ENCODE measurements at regions not wholly inside any gene's neighbourhood (a gene's known extent, or its start where the extent isn't known, plus 50 kb on each side); places are given as distances from the start of the nearest gene placed in this dataset.

DNA sequence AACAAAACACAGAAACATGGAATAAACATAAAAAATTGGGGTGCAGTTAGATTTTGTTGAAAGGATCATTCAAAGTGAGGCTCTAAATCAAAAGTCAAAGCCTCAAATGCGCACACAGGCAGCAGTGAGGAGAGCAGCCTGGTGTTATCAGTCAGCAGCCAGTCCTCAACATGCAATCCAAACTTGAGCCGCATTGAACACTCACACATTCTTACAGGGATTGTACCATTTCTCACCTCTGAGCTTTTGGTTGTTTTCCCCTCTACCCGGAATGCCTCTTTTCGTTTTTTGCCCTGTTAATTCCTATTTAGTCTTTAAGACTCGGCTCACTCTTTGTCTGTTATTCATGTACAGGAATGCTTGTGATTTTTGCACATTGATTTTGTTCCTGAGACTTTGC is 81.1 kb upstream of the PUM3 start:
- H3K9me2 ChIP-seq: no peaks in the 10 kb centered on the region
- no peak overlapping the region for H2AFZ ChIP-seq (ENCODE audit: low read depth)
- no peaks in the 10 kb centered on the region for H3F3A ChIP-seq (replicated peaks; ENCODE audit: insufficient read depth)
- CTCF ChIA-PET: no interaction called here
- no peaks in the 10 kb centered on the region for H3K79me2 ChIP-seq (ENCODE audit: insufficient read depth)
- TF ChIP-seq ELF1 (IDR thresholded peaks at IDR 0.05) (no peak), GABPA (IDR thresholded peaks at IDR 0.05; ENCODE audit: low read depth) (no peak), NRF1 (IDR thresholded peaks at IDR 0.05; ENCODE audit: low read depth, low read length) (no peak), TCF12 (IDR thresholded peaks at IDR 0.05) (no peak), TEAD4 (IDR thresholded peaks at IDR 0.05; ENCODE audit: borderline replicate concordance, insufficient read depth) (no peak), TAF1 (IDR thresholded peaks at IDR 0.05; ENCODE audit: borderline replicate concordance, low read depth, low read length) (no peak), FOXJ3 (CRISPR knock-in tag; IDR thresholded peaks at IDR 0.05) (no peak), NFIC (IDR thresholded peaks at IDR 0.05; ENCODE audit: borderline replicate concordance) (no peak)
- TF ChIP-seq, protein P1, sequence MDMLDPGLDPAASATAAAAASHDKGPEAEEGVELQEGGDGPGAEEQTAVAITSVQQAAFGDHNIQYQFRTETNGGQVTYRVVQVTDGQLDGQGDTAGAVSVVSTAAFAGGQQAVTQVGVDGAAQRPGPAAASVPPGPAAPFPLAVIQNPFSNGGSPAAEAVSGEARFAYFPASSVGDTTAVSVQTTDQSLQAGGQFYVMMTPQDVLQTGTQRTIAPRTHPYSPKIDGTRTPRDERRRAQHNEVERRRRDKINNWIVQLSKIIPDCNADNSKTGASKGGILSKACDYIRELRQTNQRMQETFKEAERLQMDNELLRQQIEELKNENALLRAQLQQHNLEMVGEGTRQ (IDR thresholded peaks at IDR 0.05; ENCODE audit: borderline replicate concordance, low read depth, low read length): no peak
- TF ChIP-seq, protein P2, sequence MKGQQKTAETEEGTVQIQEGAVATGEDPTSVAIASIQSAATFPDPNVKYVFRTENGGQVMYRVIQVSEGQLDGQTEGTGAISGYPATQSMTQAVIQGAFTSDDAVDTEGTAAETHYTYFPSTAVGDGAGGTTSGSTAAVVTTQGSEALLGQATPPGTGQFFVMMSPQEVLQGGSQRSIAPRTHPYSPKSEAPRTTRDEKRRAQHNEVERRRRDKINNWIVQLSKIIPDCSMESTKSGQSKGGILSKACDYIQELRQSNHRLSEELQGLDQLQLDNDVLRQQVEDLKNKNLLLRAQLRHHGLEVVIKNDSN (IDR thresholded peaks at IDR 0.05; ENCODE audit: borderline replicate concordance, low read depth): no peak
- TF ChIP-seq, protein P3, sequence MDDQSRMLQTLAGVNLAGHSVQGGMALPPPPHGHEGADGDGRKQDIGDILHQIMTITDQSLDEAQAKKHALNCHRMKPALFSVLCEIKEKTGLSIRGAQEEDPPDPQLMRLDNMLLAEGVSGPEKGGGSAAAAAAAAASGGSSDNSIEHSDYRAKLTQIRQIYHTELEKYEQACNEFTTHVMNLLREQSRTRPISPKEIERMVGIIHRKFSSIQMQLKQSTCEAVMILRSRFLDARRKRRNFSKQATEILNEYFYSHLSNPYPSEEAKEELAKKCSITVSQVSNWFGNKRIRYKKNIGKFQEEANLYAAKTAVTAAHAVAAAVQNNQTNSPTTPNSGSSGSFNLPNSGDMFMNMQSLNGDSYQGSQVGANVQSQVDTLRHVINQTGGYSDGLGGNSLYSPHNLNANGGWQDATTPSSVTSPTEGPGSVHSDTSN (IDR thresholded peaks at IDR 0.05): no peak
- H3K9ac ChIP-seq: no peak overlapping the region
- H4K20me1 ChIP-seq (ENCODE audit: insufficient read depth): no peaks in the 10 kb centered on the region
- H3K36me3 ChIP-seq (replicated peaks in 1 of 2; ENCODE audit: control insufficient read depth in 1 of 2, insufficient read depth in 2 of 2, low read length in 1 of 2): no peaks in the 10 kb centered on the region
- H3K9me3 ChIP-seq: no peaks in the 10 kb centered on the region
- H3K27me3 ChIP-seq (ENCODE audit: insufficient read depth): no peaks in the 10 kb centered on the region
- POLR2A ChIA-PET: no interaction called here
- H3K4me3 ChIP-seq (ENCODE audit: low read depth in 2 of 2, low read length in 1 of 2): no peak overlapping the region
- DNase-seq: no peak
- H3K4me1 ChIP-seq (ENCODE audit: control insufficient read depth in 1 of 2, insufficient read depth in 2 of 2, low read depth in 1 of 2, low read length in 1 of 2): no peaks in the 10 kb centered on the region
- no peak overlapping the region for H3K27ac ChIP-seq (ENCODE audit: low read depth in 2 of 2, low read length in 1 of 2)
- WGBS (ENCODE audit: low lambda C conversion rate): 28% methylated on average over 5 of the region's 5 CpGs
- H3K4me2 ChIP-seq: no peak overlapping the region

DNA sequence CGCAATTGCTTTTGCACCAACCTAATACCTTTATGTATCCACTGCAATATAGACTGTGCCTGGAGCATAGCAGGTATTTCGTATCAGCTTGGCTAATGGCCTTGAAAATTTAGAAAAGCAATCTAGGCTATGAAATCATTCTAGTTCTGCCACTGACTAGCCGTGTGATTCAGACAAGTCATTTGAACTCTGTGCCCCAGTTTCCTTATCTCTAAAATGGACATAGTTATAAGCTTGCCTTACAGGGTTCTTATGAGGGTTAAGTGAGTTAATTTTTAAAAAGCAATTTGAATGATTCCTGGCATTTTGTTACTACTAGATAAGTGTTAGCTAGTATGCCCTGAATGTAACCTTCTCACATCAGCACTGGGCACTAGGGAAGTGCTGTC is 80.5 kb upstream of the PUM3 start:
- no peaks in the 10 kb centered on the region for H3K4me1 ChIP-seq (ENCODE audit: control insufficient read depth in 1 of 2, insufficient read depth in 2 of 2, low read depth in 1 of 2, low read length in 1 of 2)
- DNase-seq: no peak
- no peaks in the 10 kb centered on the region for H3F3A ChIP-seq (replicated peaks; ENCODE audit: insufficient read depth)
- POLR2A ChIA-PET: no interaction called here
- no peak overlapping the region for H3K27ac ChIP-seq (ENCODE audit: low read depth in 2 of 2, low read length in 1 of 2)
- H3K4me2 ChIP-seq: no peak overlapping the region
- H3K27me3 ChIP-seq (ENCODE audit: insufficient read depth): no peaks in the 10 kb centered on the region
- H3K9me2 ChIP-seq: no peaks in the 10 kb centered on the region
- WGBS (ENCODE audit: low lambda C conversion rate): 25% methylated on average over 3 of the region's 3 CpGs
- no peaks in the 10 kb centered on the region for H4K20me1 ChIP-seq (ENCODE audit: insufficient read depth)
- no peak overlapping the region for H3K9ac ChIP-seq
- H3K4me3 ChIP-seq (ENCODE audit: low read depth in 2 of 2, low read length in 1 of 2): no peak overlapping the region
- no peaks in the 10 kb centered on the region for H3K9me3 ChIP-seq
- TF ChIP-seq, protein P4, sequence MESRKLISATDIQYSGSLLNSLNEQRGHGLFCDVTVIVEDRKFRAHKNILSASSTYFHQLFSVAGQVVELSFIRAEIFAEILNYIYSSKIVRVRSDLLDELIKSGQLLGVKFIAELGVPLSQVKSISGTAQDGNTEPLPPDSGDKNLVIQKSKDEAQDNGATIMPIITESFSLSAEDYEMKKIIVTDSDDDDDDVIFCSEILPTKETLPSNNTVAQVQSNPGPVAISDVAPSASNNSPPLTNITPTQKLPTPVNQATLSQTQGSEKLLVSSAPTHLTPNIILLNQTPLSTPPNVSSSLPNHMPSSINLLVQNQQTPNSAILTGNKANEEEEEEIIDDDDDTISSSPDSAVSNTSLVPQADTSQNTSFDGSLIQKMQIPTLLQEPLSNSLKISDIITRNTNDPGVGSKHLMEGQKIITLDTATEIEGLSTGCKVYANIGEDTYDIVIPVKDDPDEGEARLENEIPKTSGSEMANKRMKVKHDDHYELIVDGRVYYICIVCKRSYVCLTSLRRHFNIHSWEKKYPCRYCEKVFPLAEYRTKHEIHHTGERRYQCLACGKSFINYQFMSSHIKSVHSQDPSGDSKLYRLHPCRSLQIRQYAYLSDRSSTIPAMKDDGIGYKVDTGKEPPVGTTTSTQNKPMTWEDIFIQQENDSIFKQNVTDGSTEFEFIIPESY (IDR thresholded peaks at IDR 0.05; ENCODE audit: borderline replicate concordance, low read depth): no peak
- no peak for TF ChIP-seq RCOR1 (IDR thresholded peaks at IDR 0.05; ENCODE audit: low read length)
- TF ChIP-seq, protein P3 (IDR thresholded peaks at IDR 0.05): no peak
- CTCF ChIA-PET: no interaction called here
- no peaks in the 10 kb centered on the region for H3K79me2 ChIP-seq (ENCODE audit: insufficient read depth)
- no peaks in the 10 kb centered on the region for H3K36me3 ChIP-seq (replicated peaks in 1 of 2; ENCODE audit: control insufficient read depth in 1 of 2, insufficient read depth in 2 of 2, low read length in 1 of 2)
- no peak overlapping the region for H2AFZ ChIP-seq (ENCODE audit: low read depth)

All from SK-N-SH (cell line).